Activated CD8-positive, alpha-beta memory T cell treated with anti-CD3 and anti-CD28 coated beads, Interleukin-2, amount 10 ng/mL, durations not matched to agents 7 days and 5 days (primary cell): ENCODE measurements at regions not wholly inside any gene's neighbourhood (a gene's known extent, or its start where the extent isn't known, plus 50 kb on each side); places are given as distances from the start of the nearest gene placed in this dataset.

Experiments
- ATAC-seq: fragments of 150-1000 bp; cut with Tn5 transposase; one replicate; pipeline ENCODE4 v1.10.0; 2021; ENCODE audit warnings: moderate library complexity
- CTCF ChIA-PET: fragments of 350-600 bp; sonication (Branson Sonifier 250); formaldehyde crosslinking; loops from one replicate; lab custom pipeline; 2021; ENCODE audit warnings: antibody characterized with exemption; lab: Charles Lee
- DNase-seq: peaks from one replicate; pipeline ENCODE4 v3.0.0-alpha.2; 2020
- H3K27ac Mint-ChIP-seq: one replicate; pipeline ENCODE4 v1.8.0; 2021; ENCODE audit warnings: mild to moderate bottlenecking, mixed read lengths
- H3K27me3 Mint-ChIP-seq: one replicate; pipeline ENCODE4 v1.8.0; 2021; ENCODE audit warnings: mixed read lengths
- H3K36me3 Mint-ChIP-seq: one replicate; pipeline ENCODE4 v1.8.0; 2021; ENCODE audit warnings: mild to moderate bottlenecking, mixed read lengths
- H3K4me1 Mint-ChIP-seq: one replicate; pipeline ENCODE4 v1.8.0; 2021; ENCODE audit warnings: mixed read lengths
- H3K4me3 Mint-ChIP-seq: one replicate; pipeline ENCODE4 v1.8.0; 2021; ENCODE audit warnings: mild to moderate bottlenecking, moderate library complexity, mixed read lengths
- H3K9me3 Mint-ChIP-seq: one replicate; pipeline ENCODE4 v1.8.0; 2022; ENCODE audit warnings: low read depth, mixed read lengths

DNA sequence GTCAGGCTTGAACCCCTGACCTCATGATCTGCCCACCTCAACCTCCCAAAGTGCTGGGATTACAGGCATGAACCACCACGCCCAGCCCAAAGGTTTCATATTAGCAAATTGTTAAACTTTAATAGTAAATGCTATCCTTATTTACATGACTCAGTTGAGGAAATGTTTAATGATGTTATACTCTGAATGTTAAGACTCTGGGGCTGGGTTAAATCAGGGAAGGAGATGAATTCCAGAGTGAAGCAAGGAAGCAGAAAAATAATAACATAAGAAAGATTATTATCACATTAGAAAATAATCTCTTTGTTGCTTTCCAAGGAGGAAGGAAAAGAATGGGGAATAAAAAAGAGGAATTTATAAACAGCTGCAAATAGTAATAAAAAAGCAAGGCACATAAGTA, 105.3 kb downstream of the PTGS2 start:
- no peak for DNase-seq
- CTCF ChIA-PET, result no interaction called here
- no peak for ATAC-seq
- H3K36me3 Mint-ChIP-seq, result no peaks in the 10 kb centered on the region
- H3K27ac Mint-ChIP-seq, result no peak overlapping the region
- H3K9me3 Mint-ChIP-seq, result no peaks in the 10 kb centered on the region
- H3K4me3 Mint-ChIP-seq, result no peak overlapping the region
- H3K27me3 Mint-ChIP-seq, result no peaks in the 10 kb centered on the region
- H3K4me1 Mint-ChIP-seq, result peaks cover 6% of the 10 kb centered on the region

DNA sequence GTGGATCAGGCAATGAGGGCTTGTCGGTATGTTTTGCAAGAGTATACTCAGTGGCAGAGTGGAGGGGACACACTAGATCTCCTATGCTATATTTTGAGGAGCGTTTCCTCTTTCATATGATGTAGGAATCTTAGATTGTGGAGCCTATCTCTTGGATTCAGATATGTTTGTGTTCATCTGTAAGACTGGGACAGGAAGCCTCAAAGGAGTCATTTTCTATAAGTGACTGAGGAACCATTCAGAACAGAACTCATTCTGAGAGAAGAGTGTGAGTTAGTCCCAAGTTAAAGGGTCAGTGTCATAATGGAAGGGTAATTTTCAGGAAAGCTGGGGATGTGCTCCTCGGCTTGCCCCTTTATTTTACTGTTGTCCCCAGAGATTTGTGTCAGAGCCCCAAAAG, 107.7 kb downstream of the PTGS2 start:
- H3K9me3 Mint-ChIP-seq, result no peaks in the 10 kb centered on the region
- no peak overlapping the region for H3K27ac Mint-ChIP-seq
- DNase-seq (no peak), ATAC-seq (no peak)
- CTCF ChIA-PET, result no interaction called here
- H3K27me3 Mint-ChIP-seq, result no peaks in the 10 kb centered on the region
- no peaks in the 10 kb centered on the region for H3K36me3 Mint-ChIP-seq
- H3K4me3 Mint-ChIP-seq, result no peak overlapping the region
- H3K4me1 Mint-ChIP-seq, result peaks cover 6% of the 10 kb centered on the region

DNA sequence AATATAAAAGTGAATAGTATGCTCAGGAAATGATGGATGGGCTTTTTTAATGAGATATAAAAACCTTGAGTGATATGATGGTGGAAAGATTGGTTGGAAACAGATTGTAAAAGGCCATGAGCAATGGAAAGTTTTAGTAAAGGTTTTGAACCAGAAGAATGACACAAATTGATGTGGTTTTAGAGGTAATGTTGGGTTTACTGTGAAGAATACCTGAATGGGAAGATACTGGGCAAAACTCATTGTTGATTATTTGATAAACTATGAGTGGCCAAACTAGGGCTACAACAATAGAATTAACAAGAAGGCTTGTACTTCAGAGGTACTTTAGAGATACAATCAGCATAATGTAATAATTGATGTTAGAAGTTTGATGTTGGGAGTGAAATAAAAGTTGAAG, 108.5 kb downstream of the PTGS2 start:
- no peak for ATAC-seq
- no peaks in the 10 kb centered on the region for H3K9me3 Mint-ChIP-seq
- H3K36me3 Mint-ChIP-seq, result no peaks in the 10 kb centered on the region
- no peak overlapping the region for H3K4me3 Mint-ChIP-seq
- H3K4me1 Mint-ChIP-seq, result peaks cover 6% of the 10 kb centered on the region
- no peaks in the 10 kb centered on the region for H3K27me3 Mint-ChIP-seq
- DNase-seq, result no peak
- H3K27ac Mint-ChIP-seq, result no peak overlapping the region
- CTCF ChIA-PET, result no interaction called here

DNA sequence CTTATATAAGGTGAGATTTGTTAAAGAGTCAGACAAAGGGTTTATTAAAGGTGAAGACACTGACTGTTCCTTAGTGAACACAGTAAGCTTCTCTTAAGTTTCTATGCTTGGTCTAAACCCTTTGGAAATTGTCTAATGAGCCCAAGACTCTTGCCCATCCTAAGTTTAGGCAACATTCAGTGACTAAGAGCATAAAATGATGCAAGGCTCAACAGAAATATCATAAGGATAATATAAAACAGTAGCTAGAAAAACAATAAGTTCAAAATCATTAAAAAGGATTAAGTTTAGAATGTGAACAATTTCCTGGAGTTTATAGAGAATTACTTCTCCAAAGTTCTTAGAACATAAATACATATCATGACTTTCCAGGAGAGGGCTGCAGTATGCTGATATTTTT, 108.9 kb upstream of the PDC start:
- Mint-ChIP-seq H3K4me3 (no peak overlapping the region), H3K9me3 (no peaks in the 10 kb centered on the region), H3K27ac (no peak overlapping the region), H3K36me3 (no peaks in the 10 kb centered on the region), H3K4me1 (peaks cover 6% of the 10 kb centered on the region), H3K27me3 (no peaks in the 10 kb centered on the region)
- no peak for ATAC-seq
- CTCF ChIA-PET, result no interaction called here
- DNase-seq, result no peak

DNA sequence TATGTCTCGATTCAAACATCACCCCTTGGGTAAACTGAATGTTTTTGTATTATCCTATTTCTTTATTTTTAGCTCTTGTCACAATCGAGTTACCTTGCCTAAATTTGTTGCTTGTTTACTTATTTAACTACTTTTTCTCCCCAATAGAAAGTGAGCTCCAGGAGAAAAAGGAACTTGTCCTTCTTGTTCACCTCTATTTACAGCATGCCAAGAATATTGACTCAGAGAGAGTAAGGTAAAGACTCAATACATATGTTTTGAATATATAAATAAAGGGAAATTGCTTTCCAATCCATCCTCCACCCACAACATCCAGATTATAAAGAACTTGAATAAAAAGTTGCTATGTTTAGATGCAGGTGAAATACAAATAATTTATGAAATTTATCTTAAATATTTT, 107.3 kb upstream of the PDC start:
- CTCF ChIA-PET, result no interaction called here
- H3K9me3 Mint-ChIP-seq, result no peaks in the 10 kb centered on the region
- H3K4me3 Mint-ChIP-seq, result no peak overlapping the region
- H3K36me3 Mint-ChIP-seq, result no peaks in the 10 kb centered on the region
- no peaks in the 10 kb centered on the region for H3K27me3 Mint-ChIP-seq
- DNase-seq (no peak), ATAC-seq (no peak)
- H3K27ac Mint-ChIP-seq, result no peak overlapping the region
- H3K4me1 Mint-ChIP-seq, result peaks cover 6% of the 10 kb centered on the region

DNA sequence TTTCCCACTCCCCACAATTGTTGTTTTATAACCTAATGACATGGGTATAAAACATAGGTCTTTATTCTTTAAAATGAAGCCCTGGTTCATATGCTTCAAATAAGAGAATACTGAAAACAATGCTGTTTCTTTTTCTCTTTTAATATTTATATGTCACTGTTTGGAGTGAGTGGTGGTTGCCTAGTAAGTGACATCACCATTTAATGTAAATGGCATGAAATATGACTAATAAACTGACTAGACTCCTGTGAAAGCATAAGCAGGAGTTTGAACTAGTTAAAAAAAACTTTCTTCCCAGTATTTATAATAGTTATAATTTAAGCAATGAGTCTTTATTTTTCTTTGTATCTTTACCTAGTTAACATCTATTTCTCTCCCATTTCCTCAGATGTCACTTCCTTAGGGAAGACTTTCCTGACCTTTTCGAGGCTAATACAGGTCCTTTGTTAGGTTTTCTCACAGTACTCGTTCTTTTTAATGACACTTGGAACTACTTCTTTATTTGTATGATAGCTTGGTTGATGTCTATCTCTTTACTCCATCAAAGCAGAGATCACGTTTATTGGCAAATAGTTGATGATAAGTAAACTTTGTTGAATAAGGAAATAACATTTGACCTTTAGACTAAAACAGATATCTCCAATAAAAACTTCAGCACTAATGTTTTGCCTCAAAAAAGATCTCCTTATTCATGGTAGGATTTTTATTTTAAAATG, 105.4 kb upstream of the PDC start:
- ATAC-seq (no peak), DNase-seq (no peak)
- CTCF ChIA-PET, result no interaction called here
- H3K9me3 Mint-ChIP-seq, result no peaks in the 10 kb centered on the region
- H3K27me3 Mint-ChIP-seq, result no peaks in the 10 kb centered on the region
- H3K4me1 Mint-ChIP-seq, result no peaks in the 10 kb centered on the region
- H3K36me3 Mint-ChIP-seq, result no peaks in the 10 kb centered on the region
- no peak overlapping the region for H3K4me3 Mint-ChIP-seq
- H3K27ac Mint-ChIP-seq, result no peak overlapping the region

DNA sequence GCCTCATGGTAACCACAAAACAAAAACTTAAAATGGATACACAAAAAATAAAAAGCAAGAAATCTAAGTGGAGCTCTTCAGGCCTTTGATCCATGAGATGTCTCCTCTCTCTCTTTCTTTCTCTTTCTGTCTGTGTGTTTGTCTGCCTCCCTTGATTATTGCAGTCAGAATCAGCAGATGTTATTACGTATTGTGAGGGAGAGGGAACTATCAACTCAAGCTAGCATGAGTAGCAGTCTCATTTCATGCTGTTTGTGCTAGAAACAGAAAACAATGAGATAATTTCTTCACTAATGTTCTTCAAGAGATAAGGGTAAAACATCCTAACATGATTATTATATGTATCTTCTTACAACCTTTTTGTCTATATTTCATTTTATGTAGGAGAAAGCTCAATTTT, 103.7 kb upstream of the PDC start:
- DNase-seq (no peak), ATAC-seq (no peak)
- CTCF ChIA-PET, result interaction anchor here (0.8 kb wide), 1 partner anchor 569 kb away, joined by 3 read pairs; no protein-coding TSS in a partner anchor
- Mint-ChIP-seq H3K27ac (no peak overlapping the region), H3K4me3 (no peak overlapping the region), H3K36me3 (no peaks in the 10 kb centered on the region), H3K4me1 (no peaks in the 10 kb centered on the region), H3K9me3 (no peaks in the 10 kb centered on the region), H3K27me3 (no peaks in the 10 kb centered on the region)

DNA sequence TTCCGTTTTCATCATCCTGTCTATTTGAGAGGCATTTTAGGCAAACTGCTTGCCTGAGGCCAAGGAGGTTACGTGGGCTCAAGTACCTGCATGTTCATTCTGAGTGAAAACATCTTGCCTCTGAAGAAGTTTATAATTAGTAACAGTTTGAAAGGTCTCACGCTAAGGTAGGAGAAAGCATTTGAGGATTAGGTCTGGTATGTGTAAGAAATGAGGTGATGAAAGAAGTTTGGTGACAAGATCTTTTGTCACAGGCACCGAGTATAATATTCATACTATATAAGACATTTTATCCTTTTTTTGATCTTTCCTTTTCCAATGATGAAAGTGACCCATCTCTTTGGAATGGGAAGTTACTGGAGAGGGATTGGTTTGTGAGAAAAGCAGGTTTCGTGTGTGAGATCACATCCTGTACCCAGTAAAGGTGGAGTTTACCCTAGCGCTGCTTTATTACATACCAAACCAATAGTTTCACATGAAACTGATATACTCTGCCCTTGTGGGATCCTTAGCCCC, 98.7 kb upstream of the PDC start:
- Mint-ChIP-seq H3K27me3 (peaks cover 3% of the 10 kb centered on the region), H3K36me3 (no peaks in the 10 kb centered on the region), H3K4me3 (no peak overlapping the region), H3K4me1 (no peaks in the 10 kb centered on the region), H3K27ac (no peak overlapping the region), H3K9me3 (no peaks in the 10 kb centered on the region)
- CTCF ChIA-PET, result no interaction called here
- no peak for DNase-seq
- ATAC-seq, result no peak

DNA sequence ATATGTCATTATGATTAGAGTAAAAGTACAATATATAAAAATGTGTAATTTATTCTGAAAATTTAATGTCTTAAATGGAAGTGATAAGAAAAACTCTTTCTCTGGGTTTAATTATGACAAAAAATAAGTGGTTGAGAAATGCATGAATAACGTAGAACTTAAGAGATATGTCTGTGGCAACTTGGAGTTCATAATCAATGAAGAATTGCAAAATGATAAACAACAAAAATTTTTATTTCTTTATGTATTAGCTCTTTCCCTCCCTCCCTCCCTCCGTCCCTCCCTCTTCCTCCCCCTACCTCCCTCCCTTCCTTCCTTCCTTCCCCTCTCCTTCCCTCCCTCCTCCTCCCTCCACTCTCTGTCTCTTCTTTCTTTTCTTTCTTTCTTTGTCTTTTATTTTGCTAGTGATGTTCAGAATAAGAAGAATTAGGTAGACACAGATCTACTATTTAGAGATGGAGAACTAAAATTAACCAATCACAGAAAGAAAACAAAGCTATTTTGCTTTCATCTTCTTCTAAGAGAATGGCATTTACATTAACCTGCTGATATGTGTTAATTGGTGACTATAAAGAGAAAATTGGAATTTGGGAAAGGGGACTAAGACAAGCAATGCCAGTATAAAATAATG, 96.3 kb upstream of the PDC start:
- no peaks in the 10 kb centered on the region for H3K4me1 Mint-ChIP-seq
- CTCF ChIA-PET, result no interaction called here
- no peak for DNase-seq
- no peak overlapping the region for H3K27ac Mint-ChIP-seq
- ATAC-seq, result no peak
- H3K9me3 Mint-ChIP-seq, result no peaks in the 10 kb centered on the region
- H3K4me3 Mint-ChIP-seq, result no peak overlapping the region
- H3K36me3 Mint-ChIP-seq, result no peaks in the 10 kb centered on the region
- H3K27me3 Mint-ChIP-seq, result peaks cover 3% of the 10 kb centered on the region

DNA sequence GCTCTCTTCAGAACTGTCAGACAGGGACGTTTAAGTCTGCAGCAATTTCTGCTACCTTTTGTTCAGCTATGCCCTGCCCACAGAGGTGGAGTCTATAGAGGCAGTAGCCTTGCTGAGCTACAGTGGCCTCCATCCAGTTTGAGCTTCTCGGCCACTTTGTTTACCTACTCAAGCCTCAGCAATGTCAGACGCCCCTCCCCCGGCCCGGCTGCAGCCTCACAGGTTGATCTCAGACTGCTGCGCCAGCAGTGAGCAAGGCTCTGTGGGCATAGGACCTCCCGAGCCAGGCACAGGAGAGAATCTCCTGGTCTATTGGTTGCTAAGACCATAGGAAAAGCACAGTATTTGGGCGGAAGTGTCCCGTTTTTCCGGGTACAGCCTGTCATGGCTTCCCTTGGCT, 89.9 kb upstream of the PDC start:
- Mint-ChIP-seq H3K4me1 (no peaks in the 10 kb centered on the region), H3K27ac (no peak overlapping the region), H3K27me3 (no peaks in the 10 kb centered on the region), H3K4me3 (no peak overlapping the region), H3K36me3 (no peaks in the 10 kb centered on the region), H3K9me3 (no peaks in the 10 kb centered on the region)
- DNase-seq, result no peak
- CTCF ChIA-PET, result no interaction called here
- no peak for ATAC-seq

DNA sequence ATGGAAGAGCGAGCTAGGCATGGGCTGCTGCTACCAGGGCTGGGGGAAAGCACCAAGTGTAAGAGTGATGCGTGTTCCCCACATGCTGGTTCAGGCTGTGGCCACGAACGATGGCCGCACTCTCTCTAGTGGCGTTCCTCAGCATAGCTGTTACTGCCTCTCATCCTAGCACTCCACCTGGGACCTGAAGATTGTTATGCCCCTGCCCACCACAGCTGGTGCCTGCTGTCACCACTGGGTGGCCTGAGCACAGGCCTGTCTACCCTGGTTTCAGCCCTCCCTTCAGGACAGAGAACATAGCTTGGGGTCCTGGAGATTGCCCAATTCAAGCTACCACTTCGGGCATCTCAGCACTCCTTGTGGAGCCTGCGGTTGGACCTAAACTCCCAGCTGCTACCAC, 80.1 kb upstream of the PDC start:
- H3K27ac Mint-ChIP-seq, result no peak overlapping the region
- CTCF ChIA-PET, result no interaction called here
- no peaks in the 10 kb centered on the region for H3K4me1 Mint-ChIP-seq
- no peaks in the 10 kb centered on the region for H3K36me3 Mint-ChIP-seq
- H3K4me3 Mint-ChIP-seq, result no peak overlapping the region
- no peaks in the 10 kb centered on the region for H3K27me3 Mint-ChIP-seq
- H3K9me3 Mint-ChIP-seq, result peaks cover 8% of the 10 kb centered on the region
- DNase-seq (no peak), ATAC-seq (no peak)

DNA sequence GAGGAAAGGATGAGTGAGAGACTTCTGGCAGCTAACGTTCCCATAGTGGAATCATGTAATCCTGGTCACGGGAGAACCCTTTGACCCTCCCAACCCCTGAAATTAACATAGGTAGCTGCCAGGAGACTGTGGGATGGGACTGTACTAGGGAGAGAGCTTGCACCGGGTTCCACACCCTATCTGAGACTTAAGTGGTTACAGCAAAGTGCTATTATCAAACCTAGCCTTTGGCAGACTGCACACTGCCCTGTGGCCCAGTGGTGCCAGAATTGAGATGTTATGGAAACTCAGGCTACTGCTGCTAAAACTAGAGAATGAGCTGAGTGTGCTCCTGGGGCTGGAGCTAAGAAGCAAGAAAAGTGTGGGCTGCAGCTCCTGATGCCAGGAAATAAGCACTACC, 79.6 kb upstream of the PDC start:
- no peak for DNase-seq
- CTCF ChIA-PET, result no interaction called here
- H3K9me3 Mint-ChIP-seq, result peaks cover 8% of the 10 kb centered on the region
- H3K36me3 Mint-ChIP-seq, result no peaks in the 10 kb centered on the region
- no peak for ATAC-seq
- H3K27me3 Mint-ChIP-seq, result no peaks in the 10 kb centered on the region
- no peak overlapping the region for H3K27ac Mint-ChIP-seq
- H3K4me3 Mint-ChIP-seq, result no peak overlapping the region
- no peaks in the 10 kb centered on the region for H3K4me1 Mint-ChIP-seq

DNA sequence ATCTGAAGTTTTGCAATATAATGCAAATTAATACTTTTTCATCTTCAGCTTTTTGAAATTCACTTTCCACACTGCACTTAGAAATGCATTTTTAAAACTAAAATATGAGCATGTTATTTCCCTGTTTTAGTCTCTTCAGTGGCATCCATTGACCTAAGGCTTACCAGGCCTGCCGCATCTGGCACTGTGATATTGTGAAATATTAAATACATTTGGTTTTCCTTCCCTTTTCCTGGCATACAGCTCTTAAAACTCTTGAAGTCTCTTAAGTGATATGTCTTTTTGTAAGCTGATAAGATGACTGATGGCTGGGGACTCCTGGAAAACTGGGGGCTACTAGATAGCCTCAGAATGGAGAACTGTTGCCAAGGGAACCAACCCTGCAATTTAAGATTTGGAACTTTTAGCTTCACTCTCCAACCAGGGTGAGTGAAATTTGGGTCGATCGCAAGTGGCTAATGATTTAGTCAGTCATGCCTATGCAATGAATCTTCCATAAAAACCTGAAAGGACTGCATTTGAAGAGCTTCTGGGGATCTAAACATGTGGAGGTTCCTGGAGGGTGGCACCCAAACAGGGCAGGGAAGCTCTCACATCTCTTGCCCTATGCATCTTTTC, 75.5 kb upstream of the PDC start:
- Mint-ChIP-seq H3K4me3 (no peak overlapping the region), H3K9me3 (no peaks in the 10 kb centered on the region), H3K27ac (no peak overlapping the region), H3K4me1 (no peaks in the 10 kb centered on the region), H3K36me3 (no peaks in the 10 kb centered on the region), H3K27me3 (no peaks in the 10 kb centered on the region)
- ATAC-seq, result no peak
- CTCF ChIA-PET, result no interaction called here
- DNase-seq, result no peak
